H7 (cell line): ENCODE measurements at regions not wholly inside any gene's neighbourhood (a gene's known extent, or its start where the extent isn't known, plus 50 kb on each side); places are given as distances from the start of the nearest gene placed in this dataset.

Experiments
- DNase-seq: peaks from one replicate; pipeline ENCODE4 v3.0.0; 2012
- H3K27me3 ChIP-seq: 2 replicates; pipeline ENCODE4 v1.6.0; 2011; ENCODE audit warnings: mild to moderate bottlenecking, low read length; ENCODE audit not compliant: control insufficient read depth, insufficient read depth
- H3K36me3 ChIP-seq: replicated peaks from 2 replicates; pipeline ENCODE4 v1.5.1; 2011; ENCODE audit warnings: low read length; ENCODE audit not compliant: control insufficient read depth, insufficient read depth
- H3K4me3 ChIP-seq: 2 replicates; pipeline ENCODE4 v1.5.1; 2011; ENCODE audit warnings: low read depth, mild to moderate bottlenecking, control low read depth, low read length, moderate library complexity; ENCODE audit not compliant: insufficient read depth

GRCh38 chr19:31955884-31956283 lies 389.5 kb upstream of the ZNF507 start:
- no peaks in the 10 kb centered on the region for H3K36me3 ChIP-seq
- H3K4me3 ChIP-seq = no peak overlapping the region
- no peaks in the 10 kb centered on the region for H3K27me3 ChIP-seq
- no peak for DNase-seq

GRCh38 chr19:31956771-31957392 lies 388.5 kb upstream of the ZNF507 start:
- no peaks in the 10 kb centered on the region for H3K27me3 ChIP-seq
- no peak overlapping the region for H3K4me3 ChIP-seq
- DNase-seq = no peak
- H3K36me3 ChIP-seq = no peaks in the 10 kb centered on the region

- H3K4me3 ChIP-seq = no peak overlapping the region
- no peaks in the 10 kb centered on the region for H3K27me3 ChIP-seq
- no peak for DNase-seq
- H3K36me3 ChIP-seq = no peaks in the 10 kb centered on the region
Observed at GRCh38 chr19:31957711-31958110, 387.7 kb upstream of the ZNF507 start.

- Histone ChIP-seq H3K4me3 (no peak overlapping the region), H3K27me3 (no peaks in the 10 kb centered on the region), H3K36me3 (no peaks in the 10 kb centered on the region)
- DNase-seq = no peak
Observed at GRCh38 chr19:31959527-31960018, 385.8 kb upstream of the ZNF507 start.

GRCh38 chr19:31960474-31960873 lies 384.9 kb upstream of the ZNF507 start:
- Histone ChIP-seq H3K4me3 (no peak overlapping the region), H3K27me3 (no peaks in the 10 kb centered on the region), H3K36me3 (no peaks in the 10 kb centered on the region)
- DNase-seq = no peak

- Histone ChIP-seq H3K27me3 (no peaks in the 10 kb centered on the region), H3K36me3 (no peaks in the 10 kb centered on the region), H3K4me3 (no peak overlapping the region)
- no peak for DNase-seq
Observed at GRCh38 chr19:31961191-31961590, 384.2 kb upstream of the ZNF507 start.

GRCh38 chr19:31961667-31962066 lies 383.7 kb upstream of the ZNF507 start:
- Histone ChIP-seq H3K36me3 (no peaks in the 10 kb centered on the region), H3K4me3 (no peak overlapping the region), H3K27me3 (no peaks in the 10 kb centered on the region)
- no peak for DNase-seq

- DNase-seq = no peak
- H3K4me3 ChIP-seq = no peak overlapping the region
Observed at GRCh38 chr19:31962561-31962996, 382.8 kb upstream of the ZNF507 start.

GRCh38 chr19:31963746-31964145 lies 381.7 kb upstream of the ZNF507 start:
- Histone ChIP-seq H3K36me3 (no peaks in the 10 kb centered on the region), H3K4me3 (no peak overlapping the region), H3K27me3 (no peaks in the 10 kb centered on the region)
- no peak for DNase-seq

More at GRCh38 chr19:31962561-31962996, 382.8 kb upstream of the ZNF507 start:
- no peaks in the 10 kb centered on the region for H3K27me3 ChIP-seq
- no peaks in the 10 kb centered on the region for H3K36me3 ChIP-seq

- no peak for DNase-seq
- Histone ChIP-seq H3K36me3 (no peaks in the 10 kb centered on the region), H3K4me3 (no peak overlapping the region), H3K27me3 (no peaks in the 10 kb centered on the region)
Observed at GRCh38 chr19:31969016-31969415, 376.4 kb upstream of the ZNF507 start.

GRCh38 chr19:31970027-31970461 lies 375.4 kb upstream of the ZNF507 start:
- no peak for DNase-seq
- no peak overlapping the region for H3K4me3 ChIP-seq
- no peaks in the 10 kb centered on the region for H3K36me3 ChIP-seq
- no peaks in the 10 kb centered on the region for H3K27me3 ChIP-seq

GRCh38 chr19:31974290-31974689 lies 371.1 kb upstream of the ZNF507 start:
- Histone ChIP-seq H3K36me3 (no peaks in the 10 kb centered on the region), H3K27me3 (no peaks in the 10 kb centered on the region), H3K4me3 (no peak overlapping the region)
- no peak for DNase-seq

- Histone ChIP-seq H3K27me3 (no peaks in the 10 kb centered on the region), H3K4me3 (no peak overlapping the region), H3K36me3 (no peaks in the 10 kb centered on the region)
- no peak for DNase-seq
Observed at GRCh38 chr19:31974941-31975340, 370.5 kb upstream of the ZNF507 start.

- no peaks in the 10 kb centered on the region for H3K27me3 ChIP-seq
- no peak overlapping the region for H3K4me3 ChIP-seq
- no peak for DNase-seq
- no peaks in the 10 kb centered on the region for H3K36me3 ChIP-seq
Observed at GRCh38 chr19:31975461-31975860, 369.9 kb upstream of the ZNF507 start.

- DNase-seq = no peak
- Histone ChIP-seq H3K36me3 (no peaks in the 10 kb centered on the region), H3K4me3 (no peak overlapping the region), H3K27me3 (no peaks in the 10 kb centered on the region)
Observed at GRCh38 chr19:31976775-31977536, 368.5 kb upstream of the ZNF507 start.
